ENCODE measurements at regions not wholly inside any gene's neighbourhood (a gene's known extent, or its start where the extent isn't known, plus 50 kb on each side); places are given as distances from the start of the nearest gene placed in this dataset.

- no peak overlapping the region for H3K4me3 Mint-ChIP-seq
- peak; percentile 27 to 54 (median 49) for DNase-seq
Observed at GRCh38 chr2:138090330-138090729, 126.1 kb downstream of the HNMT start.

GRCh38 chr2:138093455-138093854 is 129.2 kb downstream of the HNMT start:
- WGBS (ENCODE audit: insufficient coverage), result 100% methylated on average over 1 of the region's 4 CpGs
- intact Hi-C loops (cut with micrococcal nuclease), result loop anchor here (5.0 to 10.0 kb wide), 3 partner anchors 149 to 186 kb away; no protein-coding TSS in a partner anchor
- H3K27ac Mint-ChIP-seq, result no peak overlapping the region
- Histone ChIP-seq H3K4me2 (replicated peaks; ENCODE audit: extremely low read depth, low read length, poor library complexity, severe bottlenecking) (no peak overlapping the region), H3K79me2 (ENCODE audit: insufficient read depth, low read length) (no peaks in the 10 kb centered on the region), H3K4me3 (replicated peaks in 1 of 3; ENCODE audit: low read depth in 2 of 3, low read length in 3 of 3) (no peak overlapping the region), H3K4me1 (ENCODE audit: control insufficient read depth in 1 of 2, insufficient read depth in 2 of 2, low read length in 2 of 2) (no peaks in the 10 kb centered on the region), H3K9me3 (replicated peaks in 1 of 2; ENCODE audit: control insufficient read depth in 1 of 2, insufficient read depth in 1 of 2, low read length in 2 of 2) (no peaks in the 10 kb centered on the region), H4K20me1 (ENCODE audit: insufficient read depth, low read length) (no peaks in the 10 kb centered on the region), H3K36me3 (replicated peaks in 1 of 2; ENCODE audit: control insufficient read depth in 1 of 2, insufficient read depth in 2 of 2, low read length in 2 of 2) (no peaks in the 10 kb centered on the region), H3K27ac (ENCODE audit: low read depth in 1 of 2, low read length in 2 of 2) (no peak overlapping the region), H2AFZ (ENCODE audit: insufficient read depth, low read depth, low read length, poor library complexity, severe bottlenecking) (no peak overlapping the region), H3K27me3 (ENCODE audit: control insufficient read depth in 2 of 2, insufficient read depth in 2 of 2, low read length in 2 of 2) (peaks cover 0 to 2% of the 10 kb centered on the region in 2 donors), H3K9ac (ENCODE audit: insufficient read depth, low read length, poor library complexity, severe bottlenecking) (no peak overlapping the region)
- peaks cover 0 to 1% (median 0%) of the 10 kb centered on the region in 3 donors for H3K27me3 Mint-ChIP-seq (ENCODE audit: low read depth in 3 of 3)
- H3K36me3 Mint-ChIP-seq, result no peaks in the 10 kb centered on the region
- no peak overlapping the region for H3K4me3 Mint-ChIP-seq
- no peaks in the 10 kb centered on the region for H3K9me3 Mint-ChIP-seq
- TF ChIP-seq, protein P1, sequence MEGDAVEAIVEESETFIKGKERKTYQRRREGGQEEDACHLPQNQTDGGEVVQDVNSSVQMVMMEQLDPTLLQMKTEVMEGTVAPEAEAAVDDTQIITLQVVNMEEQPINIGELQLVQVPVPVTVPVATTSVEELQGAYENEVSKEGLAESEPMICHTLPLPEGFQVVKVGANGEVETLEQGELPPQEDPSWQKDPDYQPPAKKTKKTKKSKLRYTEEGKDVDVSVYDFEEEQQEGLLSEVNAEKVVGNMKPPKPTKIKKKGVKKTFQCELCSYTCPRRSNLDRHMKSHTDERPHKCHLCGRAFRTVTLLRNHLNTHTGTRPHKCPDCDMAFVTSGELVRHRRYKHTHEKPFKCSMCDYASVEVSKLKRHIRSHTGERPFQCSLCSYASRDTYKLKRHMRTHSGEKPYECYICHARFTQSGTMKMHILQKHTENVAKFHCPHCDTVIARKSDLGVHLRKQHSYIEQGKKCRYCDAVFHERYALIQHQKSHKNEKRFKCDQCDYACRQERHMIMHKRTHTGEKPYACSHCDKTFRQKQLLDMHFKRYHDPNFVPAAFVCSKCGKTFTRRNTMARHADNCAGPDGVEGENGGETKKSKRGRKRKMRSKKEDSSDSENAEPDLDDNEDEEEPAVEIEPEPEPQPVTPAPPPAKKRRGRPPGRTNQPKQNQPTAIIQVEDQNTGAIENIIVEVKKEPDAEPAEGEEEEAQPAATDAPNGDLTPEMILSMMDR (IDR thresholded peaks at IDR 0.05), result no peak
- DNase-seq, result no peak
- no peaks in the 10 kb centered on the region for H3K4me1 Mint-ChIP-seq

More at GRCh38 chr2:138090330-138090729, 126.1 kb downstream of the HNMT start:
- Histone ChIP-seq H3K4me3 (replicated peaks in 1 of 3; ENCODE audit: low read depth in 2 of 3, low read length in 3 of 3) (no peak overlapping the region), H3K27ac (ENCODE audit: low read depth in 1 of 2, low read length in 2 of 2) (no peak overlapping the region), H3K9ac (ENCODE audit: insufficient read depth, low read length, poor library complexity, severe bottlenecking) (no peak overlapping the region), H2AFZ (ENCODE audit: insufficient read depth, low read depth, low read length, poor library complexity, severe bottlenecking) (no peak overlapping the region), H4K20me1 (ENCODE audit: insufficient read depth, low read length) (no peaks in the 10 kb centered on the region), H3K9me3 (replicated peaks in 1 of 2; ENCODE audit: control insufficient read depth in 1 of 2, insufficient read depth in 1 of 2, low read length in 2 of 2) (no peaks in the 10 kb centered on the region), H3K4me1 (ENCODE audit: control insufficient read depth in 1 of 2, insufficient read depth in 2 of 2, low read length in 2 of 2) (peaks cover 10 to 13% of the 10 kb centered on the region in 2 donors), H3K36me3 (replicated peaks in 1 of 2; ENCODE audit: control insufficient read depth in 1 of 2, insufficient read depth in 2 of 2, low read length in 2 of 2) (no peaks in the 10 kb centered on the region), H3K27me3 (ENCODE audit: control insufficient read depth in 2 of 2, insufficient read depth in 2 of 2, low read length in 2 of 2) (peaks cover 0 to 2% of the 10 kb centered on the region in 2 donors), H3K79me2 (ENCODE audit: insufficient read depth, low read length) (no peaks in the 10 kb centered on the region), H3K4me2 (replicated peaks; ENCODE audit: extremely low read depth, low read length, poor library complexity, severe bottlenecking) (no peak overlapping the region)
- H3K9me3 Mint-ChIP-seq, result no peaks in the 10 kb centered on the region
- TF ChIP-seq, protein P1 (IDR thresholded peaks at IDR 0.05), result peak; percentile 84
- intact Hi-C loops (cut with micrococcal nuclease), result loop anchor here (5.0 to 10.0 kb wide), 3 partner anchors 146 to 183 kb away; no protein-coding TSS in a partner anchor
- no CpG with 5 or more reads among the region's 1 CpG for WGBS (ENCODE audit: insufficient coverage)
- H3K27me3 Mint-ChIP-seq (ENCODE audit: low read depth in 3 of 3), result peaks cover 0 to 1% (median 0%) of the 10 kb centered on the region in 3 donors
- H3K36me3 Mint-ChIP-seq, result no peaks in the 10 kb centered on the region
- H3K4me1 Mint-ChIP-seq, result peaks cover 11% of the 10 kb centered on the region
- H3K27ac Mint-ChIP-seq, result no peak overlapping the region

Data from CD14-positive monocyte (primary cell).